ENCODE measurements at regions not wholly inside any gene's neighbourhood (a gene's known extent, or its start where the extent isn't known, plus 50 kb on each side); places are given as distances from the start of the nearest gene placed in this dataset.

- no peak for TF ChIP-seq EZH2 (IDR thresholded peaks at IDR 0.05)
- TF ChIP-seq, protein P1, sequence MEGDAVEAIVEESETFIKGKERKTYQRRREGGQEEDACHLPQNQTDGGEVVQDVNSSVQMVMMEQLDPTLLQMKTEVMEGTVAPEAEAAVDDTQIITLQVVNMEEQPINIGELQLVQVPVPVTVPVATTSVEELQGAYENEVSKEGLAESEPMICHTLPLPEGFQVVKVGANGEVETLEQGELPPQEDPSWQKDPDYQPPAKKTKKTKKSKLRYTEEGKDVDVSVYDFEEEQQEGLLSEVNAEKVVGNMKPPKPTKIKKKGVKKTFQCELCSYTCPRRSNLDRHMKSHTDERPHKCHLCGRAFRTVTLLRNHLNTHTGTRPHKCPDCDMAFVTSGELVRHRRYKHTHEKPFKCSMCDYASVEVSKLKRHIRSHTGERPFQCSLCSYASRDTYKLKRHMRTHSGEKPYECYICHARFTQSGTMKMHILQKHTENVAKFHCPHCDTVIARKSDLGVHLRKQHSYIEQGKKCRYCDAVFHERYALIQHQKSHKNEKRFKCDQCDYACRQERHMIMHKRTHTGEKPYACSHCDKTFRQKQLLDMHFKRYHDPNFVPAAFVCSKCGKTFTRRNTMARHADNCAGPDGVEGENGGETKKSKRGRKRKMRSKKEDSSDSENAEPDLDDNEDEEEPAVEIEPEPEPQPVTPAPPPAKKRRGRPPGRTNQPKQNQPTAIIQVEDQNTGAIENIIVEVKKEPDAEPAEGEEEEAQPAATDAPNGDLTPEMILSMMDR (IDR thresholded peaks at IDR 0.05) = no peak
- no peak for TF ChIP-seq EZH2phosphoT487 (IDR thresholded peaks at IDR 0.05)
These were observed 82.2 kb upstream of the RANBP3L start for GRCh38 chr5:36383942-36384341.

Data from neural progenitor cell (in vitro differentiated cells).